MCF 10A (cell line): ENCODE measurements at regions not wholly inside any gene's neighbourhood (a gene's known extent, or its start where the extent isn't known, plus 50 kb on each side); places are given as distances from the start of the nearest gene placed in this dataset.

ENCODE experiments used
- BruUV-seq: library from RNA; stranded (reverse); fragments of 400-500 nt; replicated peaks from 2 replicates; lab custom pipeline; 2021; lab: Mats Ljungman, UMichigan
- CTCF ChIA-PET: fragments of 300-600 bp; sonication (Branson Sonifier 250); formaldehyde crosslinking; extraction: SDS; loops from one replicate; lab custom pipeline; 2021; ENCODE audit warnings: antibody characterized with exemption, inconsistent platforms; lab: Yijun Ruan, JAX
- POLR2A ChIA-PET: fragments of 300-600, 350-650 bp; sonication (Branson Sonifier 250); formaldehyde crosslinking; extraction: SDS; loops from one replicate; lab custom pipeline; 2020; ENCODE audit warnings: antibody characterized with exemption, inconsistent platforms; lab: Yijun Ruan, JAX
- DNase-seq: peaks from one replicate; pipeline ENCODE4 v3.0.0-alpha.2; 2018; ENCODE audit not compliant: unreplicated experiment
- H3K27ac Mint-ChIP-seq: one replicate; pipeline ENCODE4 v1.8.0; 2022; ENCODE audit warnings: mild to moderate bottlenecking, low read depth, mixed read lengths; ENCODE audit not compliant: unreplicated experiment
- H3K27me3 Mint-ChIP-seq: one replicate; pipeline ENCODE4 v1.8.0; 2022; ENCODE audit warnings: mixed read lengths; ENCODE audit not compliant: insufficient read depth, unreplicated experiment
- H3K36me3 Mint-ChIP-seq: one replicate; pipeline ENCODE4 v1.8.0; 2022; ENCODE audit warnings: mild to moderate bottlenecking, moderate library complexity, mixed read lengths; ENCODE audit not compliant: insufficient read depth, unreplicated experiment
- H3K4me1 Mint-ChIP-seq: one replicate; pipeline ENCODE4 v1.8.0; 2022; ENCODE audit warnings: mixed read lengths; ENCODE audit not compliant: insufficient read depth, unreplicated experiment
- H3K4me3 Mint-ChIP-seq: one replicate; pipeline ENCODE4 v1.8.0; 2022; ENCODE audit warnings: mild to moderate bottlenecking, moderate library complexity, mixed read lengths; ENCODE audit not compliant: unreplicated experiment
- H3K9me3 Mint-ChIP-seq: one replicate; pipeline ENCODE4 v1.8.0; 2022; ENCODE audit warnings: mixed read lengths; ENCODE audit not compliant: unreplicated experiment
- intact Hi-C: fragments of 100-400 bp; cut with micrococcal nuclease; formaldehyde crosslinking; loops from 2 replicates; pipeline ENCODE4 v1.14.1; 2022
- TF ChIP-seq, protein P1 (sequence below): fragments of 200-600 bp; IDR thresholded peaks from one replicate; pipeline ENCODE4 v1.8.0; 2022; ENCODE audit warnings: antibody characterized with exemption, mild to moderate bottlenecking; ENCODE audit not compliant: unreplicated experiment

- Mint-ChIP-seq H3K27me3 (no peaks in the 10 kb centered on the region), H3K4me1 (peaks cover 4% of the 10 kb centered on the region), H3K27ac (no peak overlapping the region), H3K36me3 (no peaks in the 10 kb centered on the region), H3K4me3 (no peak overlapping the region), H3K9me3 (peaks cover 7% of the 10 kb centered on the region)
- TF ChIP-seq, protein P1, sequence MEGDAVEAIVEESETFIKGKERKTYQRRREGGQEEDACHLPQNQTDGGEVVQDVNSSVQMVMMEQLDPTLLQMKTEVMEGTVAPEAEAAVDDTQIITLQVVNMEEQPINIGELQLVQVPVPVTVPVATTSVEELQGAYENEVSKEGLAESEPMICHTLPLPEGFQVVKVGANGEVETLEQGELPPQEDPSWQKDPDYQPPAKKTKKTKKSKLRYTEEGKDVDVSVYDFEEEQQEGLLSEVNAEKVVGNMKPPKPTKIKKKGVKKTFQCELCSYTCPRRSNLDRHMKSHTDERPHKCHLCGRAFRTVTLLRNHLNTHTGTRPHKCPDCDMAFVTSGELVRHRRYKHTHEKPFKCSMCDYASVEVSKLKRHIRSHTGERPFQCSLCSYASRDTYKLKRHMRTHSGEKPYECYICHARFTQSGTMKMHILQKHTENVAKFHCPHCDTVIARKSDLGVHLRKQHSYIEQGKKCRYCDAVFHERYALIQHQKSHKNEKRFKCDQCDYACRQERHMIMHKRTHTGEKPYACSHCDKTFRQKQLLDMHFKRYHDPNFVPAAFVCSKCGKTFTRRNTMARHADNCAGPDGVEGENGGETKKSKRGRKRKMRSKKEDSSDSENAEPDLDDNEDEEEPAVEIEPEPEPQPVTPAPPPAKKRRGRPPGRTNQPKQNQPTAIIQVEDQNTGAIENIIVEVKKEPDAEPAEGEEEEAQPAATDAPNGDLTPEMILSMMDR: no peak
- ChIA-PET POLR2A (no interaction called here), CTCF (interaction anchor here (1.3 kb wide), 1 partner anchor 10 kb away, joined by 5 read pairs; no protein-coding TSS in a partner anchor)
- BruUV-seq: no TSS peak
- no peak for DNase-seq
- intact Hi-C loops: no loop called here
Observed at GRCh38 chr2:185219981-185220380, 518.6 kb upstream of the FSIP2 start.

DNA sequence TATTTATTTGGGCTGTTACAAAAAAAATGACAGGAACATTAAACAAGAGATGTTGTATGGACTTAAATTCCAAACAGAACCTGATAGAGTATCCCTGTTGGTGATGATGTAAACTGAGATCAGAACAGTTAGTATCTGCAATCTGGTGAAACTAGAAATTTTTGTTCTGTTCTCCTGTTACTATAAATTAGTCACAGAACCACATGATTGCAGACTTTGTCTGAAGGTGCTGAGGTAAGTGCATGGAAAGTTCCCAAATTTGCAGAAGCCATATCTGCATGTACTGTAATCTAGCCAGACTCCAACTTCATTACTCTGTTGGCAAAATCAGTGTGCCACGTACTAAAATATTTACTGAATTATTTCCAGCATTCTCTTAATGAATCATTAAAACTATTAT, 516.3 kb upstream of the FSIP2 start:
- Mint-ChIP-seq H3K36me3 (no peaks in the 10 kb centered on the region), H3K27ac (no peak overlapping the region), H3K27me3 (no peaks in the 10 kb centered on the region), H3K4me1 (peaks cover 4% of the 10 kb centered on the region), H3K9me3 (no peaks in the 10 kb centered on the region), H3K4me3 (no peak overlapping the region)
- intact Hi-C loops: no loop called here
- TF ChIP-seq, protein P1: no peak
- BruUV-seq: no TSS peak
- CTCF ChIA-PET: interaction anchor here (1.0 kb wide), 1 partner anchor 14 kb away, joined by 3 read pairs; no protein-coding TSS in a partner anchor
- no peak for DNase-seq
- POLR2A ChIA-PET: no interaction called here

DNA sequence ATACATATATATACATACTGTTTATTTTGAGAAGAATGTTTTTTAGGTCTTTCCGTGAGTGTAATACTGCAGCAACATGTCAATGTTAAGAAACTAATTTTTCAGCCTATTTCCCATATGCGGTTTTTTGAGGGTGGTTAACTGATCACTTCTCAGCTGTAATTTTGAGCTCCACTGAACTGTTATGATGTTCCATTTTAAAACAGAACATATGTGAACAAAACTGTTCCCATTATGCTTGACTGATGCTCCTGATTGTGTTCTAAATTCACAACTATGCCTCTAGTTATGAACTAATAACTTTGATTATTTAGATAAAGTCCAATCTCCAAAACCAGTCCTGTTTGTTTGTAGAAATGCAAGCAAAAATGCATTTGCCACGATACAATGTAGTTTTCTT, 511.2 kb upstream of the FSIP2 start:
- intact Hi-C loops: no loop called here
- Mint-ChIP-seq H3K4me3 (no peak overlapping the region), H3K27me3 (no peaks in the 10 kb centered on the region), H3K9me3 (no peaks in the 10 kb centered on the region), H3K4me1 (no peaks in the 10 kb centered on the region), H3K27ac (no peak overlapping the region), H3K36me3 (no peaks in the 10 kb centered on the region)
- BruUV-seq: no TSS peak
- DNase-seq: no peak
- ChIA-PET CTCF (no interaction called here), POLR2A (interaction anchor here (0.7 kb wide), 1 partner anchor 19 kb away, joined by 4 read pairs; no protein-coding TSS in a partner anchor)
- TF ChIP-seq, protein P1: no peak

DNA sequence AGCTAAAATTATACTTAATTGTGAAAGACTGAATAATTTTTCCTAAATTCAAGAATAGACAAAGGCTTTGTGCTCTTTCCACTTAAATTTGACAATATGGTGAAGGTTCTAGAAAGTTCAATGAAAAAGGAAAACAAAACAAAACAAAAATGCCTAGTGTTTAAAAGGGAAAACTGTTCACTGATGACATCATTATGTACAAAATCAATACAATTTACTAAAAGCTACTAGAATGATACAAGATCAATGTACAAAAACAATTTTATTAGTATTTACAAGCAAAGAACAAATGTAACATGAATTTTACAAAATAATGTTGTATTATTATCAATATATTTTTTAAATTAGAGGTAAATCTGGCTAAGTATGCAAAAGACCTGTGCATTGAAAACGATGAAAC, 499.1 kb upstream of the FSIP2 start:
- Mint-ChIP-seq H3K9me3 (no peaks in the 10 kb centered on the region), H3K27me3 (no peaks in the 10 kb centered on the region), H3K4me1 (no peaks in the 10 kb centered on the region), H3K27ac (no peak overlapping the region), H3K4me3 (no peak overlapping the region), H3K36me3 (no peaks in the 10 kb centered on the region)
- no peak for DNase-seq
- intact Hi-C loops: no loop called here
- POLR2A ChIA-PET: no interaction called here
- CTCF ChIA-PET: interaction anchor here (0.7 kb wide), 1 partner anchor 28 kb away, joined by 3 read pairs; no protein-coding TSS in a partner anchor
- BruUV-seq: no TSS peak
- TF ChIP-seq, protein P1: no peak
